A549 (cell line): ENCODE measurements at regions not wholly inside any gene's neighbourhood (a gene's known extent, or its start where the extent isn't known, plus 50 kb on each side); places are given as distances from the start of the nearest gene placed in this dataset.

Source experiments
- ATAC-seq, 2 experiments: fragments of 200-7000 bp in 1 of 2; fragments of >200 bp in 1 of 2; cut with Nextera tagmentation in 1 of 2; cut with Tn5 transposase in 1 of 2; 3 replicates each; pipeline versions ENCODE4 v1.8.0 to v1.9.1; 2018 to 2020; ENCODE audit warnings: mild to moderate bottlenecking in 1 of 2, moderate library complexity in 1 of 2
- CTCF ChIA-PET: fragments of 300-600 bp; sonication (Branson Sonifier 250); formaldehyde crosslinking; extraction: SDS; loops from one replicate; lab custom pipeline; 2021; ENCODE audit warnings: antibody characterized with exemption, inconsistent platforms; lab: Yijun Ruan, JAX
- POLR2A ChIA-PET: fragments of 350-600 bp; formaldehyde crosslinking; extraction: SDS; loops from one replicate; lab custom pipeline; 2021; ENCODE audit warnings: antibody characterized with exemption, inconsistent platforms; lab: Yijun Ruan, JAX
- DNase-seq, 2 experiments: peaks; one replicate each; pipeline versions ENCODE4 v3.0.0 to v3.0.0-alpha.2; 2011 to 2016; ENCODE audit warnings: low read depth in 1 of 2, low spot score in 1 of 2
- FAIRE-seq: peaks from 2 replicates; lab custom pipeline; 2011; peaks lifted over from hg19 to GRCh38; lab: Jason Lieb, UNC
- H3K27ac ChIP-seq, 2 experiments: fragments of >200 bp; sonication (Bioruptor Twin); formaldehyde crosslinking; 3 replicates each; pipeline ENCODE4 v1.5.1; 2016 to 2017
- H3K4me1 ChIP-seq: fragments of >200 bp; sonication (Bioruptor Twin); formaldehyde crosslinking; 3 replicates; pipeline ENCODE4 v1.6.1; 2016
- H3K4me2 ChIP-seq: fragments of >200 bp; sonication (Bioruptor Twin); formaldehyde crosslinking; 3 replicates; pipeline ENCODE4 v1.6.1; 2016
- H3K4me3 ChIP-seq: fragments of >200 bp; sonication (Bioruptor Twin); formaldehyde crosslinking; 3 replicates; pipeline ENCODE4 v1.5.1; 2016
- H3K9me3 ChIP-seq: fragments of >200 bp; sonication (Bioruptor Twin); formaldehyde crosslinking; 3 replicates; pipeline ENCODE4 v1.6.1; 2016
- ATOH8 ChIP-seq: fragments of 250-450 bp; sonication (Bioruptor Pico); IDR thresholded peaks from 2 replicates; pipeline ENCODE4 v1.5.0; 2020; ENCODE audit warnings: low read depth, mild to moderate bottlenecking, moderate library complexity
- BHLHE40 ChIP-seq: IDR thresholded peaks from 2 replicates; pipeline ENCODE4 v1.6.1; 2012; ENCODE audit warnings: low read depth, low read length, inconsistent platforms
- CBX2 ChIP-seq: fragments of 200-600 bp; sonication (generic); IDR thresholded peaks from 2 replicates; pipeline ENCODE4 v1.6.1; 2016; ENCODE audit warnings: low read depth, mild to moderate bottlenecking, borderline replicate concordance
- CEBPB ChIP-seq, 2 experiments: fragments of >200 bp in 1 of 2; sonication (Bioruptor Twin) in 1 of 2; formaldehyde crosslinking in 1 of 2; IDR thresholded peaks; 2 replicates each; pipeline ENCODE4 v1.6.1; 2012 to 2016
- CHD4 ChIP-seq: fragments of 200-600 bp; sonication (generic); IDR thresholded peaks from 2 replicates; pipeline ENCODE4 v1.6.1; 2016; ENCODE audit warnings: antibody characterized with exemption, mild to moderate bottlenecking, borderline replicate concordance
- EP300 ChIP-seq, 2 experiments: fragments of >200 bp; sonication (Bioruptor Twin); formaldehyde crosslinking; IDR thresholded peaks; 2 replicates in 1 of 2; 3 replicates in 1 of 2; pipeline ENCODE4 v1.6.1; 2016 to 2017
- ESRRA ChIP-seq: fragments of 150-350 bp; IDR thresholded peaks from 2 replicates; pipeline ENCODE4 v1.6.1; 2014; ENCODE audit warnings: mild to moderate bottlenecking, low read length, borderline replicate concordance
- FOSB ChIP-seq: fragments of 250-450 bp; sonication (Bioruptor Pico); IDR thresholded peaks from 2 replicates; pipeline ENCODE4 v1.5.0; 2020; ENCODE audit warnings: mild to moderate bottlenecking, moderate library complexity
- FOSL2 ChIP-seq, 2 experiments: fragments of 450-650 bp in 1 of 2; fragments of >200 bp in 1 of 2; sonication (Bioruptor Twin) in 1 of 2; formaldehyde crosslinking; IDR thresholded peaks; 2 replicates each; pipeline versions ENCODE4 v1.5.0 to v1.6.1; 2016 to 2020; ENCODE audit warnings: mild to moderate bottlenecking in 1 of 2, moderate library complexity in 1 of 2
- GATA3 ChIP-seq: IDR thresholded peaks from 2 replicates; pipeline ENCODE4 v1.6.1; 2012; ENCODE audit warnings: borderline replicate concordance
- HDAC2 ChIP-seq: fragments of 200-600 bp; sonication (generic); IDR thresholded peaks from 2 replicates; pipeline ENCODE4 v1.6.1; 2016
- HEYL ChIP-seq: fragments of 250-450 bp; sonication (Bioruptor Pico); IDR thresholded peaks from 2 replicates; pipeline ENCODE4 v1.8.0; 2021; ENCODE audit warnings: mild to moderate bottlenecking, moderate library complexity
- JUN ChIP-seq, 2 experiments: fragments of >200 bp; sonication (Bioruptor Twin); formaldehyde crosslinking; IDR thresholded peaks; 2 replicates in 1 of 2; 3 replicates in 1 of 2; pipeline ENCODE4 v1.6.1; 2016 to 2017
- JUNB ChIP-seq: fragments of >200 bp; sonication (Bioruptor Twin); formaldehyde crosslinking; IDR thresholded peaks from 2 replicates; pipeline ENCODE4 v1.6.1; 2016
- KDM5A ChIP-seq: fragments of 200-600 bp; sonication (generic); IDR thresholded peaks from 2 replicates; pipeline ENCODE4 v1.6.1; 2016; ENCODE audit warnings: antibody characterized with exemption, mild to moderate bottlenecking
- MAZ ChIP-seq: fragments of 150-350 bp; IDR thresholded peaks from 2 replicates; pipeline ENCODE4 v1.6.1; 2014; ENCODE audit warnings: antibody characterized with exemption, low read depth, low read length, borderline replicate concordance
- MYC ChIP-seq: IDR thresholded peaks from 2 replicates; pipeline ENCODE4 v1.6.1; 2012; ENCODE audit warnings: mild to moderate bottlenecking, inconsistent platforms, low read length, improper control_type of control experiment, borderline replicate concordance
- NPAS2 ChIP-seq: fragments of 250-450 bp; sonication (Bioruptor Pico); IDR thresholded peaks from 2 replicates; pipeline ENCODE4 v1.8.0; 2022; ENCODE audit warnings: mild to moderate bottlenecking, moderate library complexity, borderline replicate concordance
- NR3C1 ChIP-seq: fragments of >200 bp; sonication (Bioruptor Twin); formaldehyde crosslinking; IDR thresholded peaks from 3 replicates; pipeline ENCODE4 v1.6.1; 2017
- POLR2AphosphoS2 ChIP-seq: conservative IDR thresholded peaks from 2 replicates; pipeline ENCODE4 v1.6.1; 2012; ENCODE audit warnings: low read length, improper control_type of control experiment, inconsistent platforms
- RCOR1 ChIP-seq: fragments of 150-350 bp; IDR thresholded peaks from 2 replicates; pipeline ENCODE4 v1.6.1; 2014; ENCODE audit warnings: antibody characterized with exemption, low read length, low read depth
- SMC3 ChIP-seq: fragments of >200 bp; sonication (Bioruptor Twin); formaldehyde crosslinking; IDR thresholded peaks from 3 replicates; pipeline ENCODE4 v1.6.1; 2018; ENCODE audit warnings: inconsistent platforms
- TFCP2L1 ChIP-seq: fragments of 250-450 bp; sonication (Bioruptor Pico); IDR thresholded peaks from 2 replicates; pipeline ENCODE4 v1.5.0; 2021; ENCODE audit warnings: mild to moderate bottlenecking
- USF2 ChIP-seq: fragments of 450-650 bp; IDR thresholded peaks from 2 replicates; pipeline ENCODE4 v1.6.1; 2014; ENCODE audit warnings: antibody characterized with exemption
- ZNF302 ChIP-seq: fragments of 250-450 bp; sonication (Bioruptor Pico); IDR thresholded peaks from 2 replicates; pipeline ENCODE4 v1.9.0; 2021; ENCODE audit warnings: inconsistent platforms, mild to moderate bottlenecking, moderate library complexity
- WGBS: methylation state at CpG from one replicate; pipeline ENCODE4 v1.1.6; 2017; ENCODE audit errors: missing lambda C conversion rate; 5-methylcytosine and 5-hydroxymethylcytosine counted together
- TF ChIP-seq, protein P1 (sequence below): IDR thresholded peaks from 2 replicates; pipeline ENCODE4 v1.6.1; 2012
- TF ChIP-seq, protein P2 (sequence below): fragments of >200 bp; sonication (Bioruptor Twin); formaldehyde crosslinking; IDR thresholded peaks from 3 replicates; pipeline ENCODE4 v1.5.1; 2016
- TF ChIP-seq, protein P3 (sequence below): fragments of 150-350 bp; IDR thresholded peaks from 2 replicates; pipeline ENCODE4 v1.6.1; 2014; ENCODE audit warnings: low read depth, mild to moderate bottlenecking, low read length

GRCh38 chr5:2039180-2039531, 156.4 kb upstream of the IRX4 start:
- ChIA-PET POLR2A (no interaction called here), CTCF (interaction anchor here (0.6 to 2.3 kb wide), 6 partner anchors 9 to 1920 kb away, joined by 3 to 21 read pairs (median 4); no protein-coding TSS in a partner anchor)
- TF ChIP-seq FOSL2 (IDR thresholded peaks at IDR 0.05), result no peak
- TF ChIP-seq FOSL2 (CRISPR knock-in tag; IDR thresholded peaks at IDR 0.05), result no peak
- TF ChIP-seq HEYL, result no peak
- TF ChIP-seq, protein P1, sequence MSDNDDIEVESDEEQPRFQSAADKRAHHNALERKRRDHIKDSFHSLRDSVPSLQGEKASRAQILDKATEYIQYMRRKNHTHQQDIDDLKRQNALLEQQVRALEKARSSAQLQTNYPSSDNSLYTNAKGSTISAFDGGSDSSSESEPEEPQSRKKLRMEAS, result no peak
- no peak for TF ChIP-seq ATOH8 (CRISPR knock-in tag)
- TF ChIP-seq POLR2AphosphoS2, result no peak
- TF ChIP-seq, protein P2, sequence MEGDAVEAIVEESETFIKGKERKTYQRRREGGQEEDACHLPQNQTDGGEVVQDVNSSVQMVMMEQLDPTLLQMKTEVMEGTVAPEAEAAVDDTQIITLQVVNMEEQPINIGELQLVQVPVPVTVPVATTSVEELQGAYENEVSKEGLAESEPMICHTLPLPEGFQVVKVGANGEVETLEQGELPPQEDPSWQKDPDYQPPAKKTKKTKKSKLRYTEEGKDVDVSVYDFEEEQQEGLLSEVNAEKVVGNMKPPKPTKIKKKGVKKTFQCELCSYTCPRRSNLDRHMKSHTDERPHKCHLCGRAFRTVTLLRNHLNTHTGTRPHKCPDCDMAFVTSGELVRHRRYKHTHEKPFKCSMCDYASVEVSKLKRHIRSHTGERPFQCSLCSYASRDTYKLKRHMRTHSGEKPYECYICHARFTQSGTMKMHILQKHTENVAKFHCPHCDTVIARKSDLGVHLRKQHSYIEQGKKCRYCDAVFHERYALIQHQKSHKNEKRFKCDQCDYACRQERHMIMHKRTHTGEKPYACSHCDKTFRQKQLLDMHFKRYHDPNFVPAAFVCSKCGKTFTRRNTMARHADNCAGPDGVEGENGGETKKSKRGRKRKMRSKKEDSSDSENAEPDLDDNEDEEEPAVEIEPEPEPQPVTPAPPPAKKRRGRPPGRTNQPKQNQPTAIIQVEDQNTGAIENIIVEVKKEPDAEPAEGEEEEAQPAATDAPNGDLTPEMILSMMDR, result no peak
- TF ChIP-seq KDM5A, result no peak
- no peak for TF ChIP-seq CHD4
- TF ChIP-seq NR3C1, result no peak
- TF ChIP-seq ESRRA, result no peak
- no peak for TF ChIP-seq CEBPB (IDR thresholded peaks at IDR 0.05)
- no peak for TF ChIP-seq MYC
- TF ChIP-seq, protein P3, sequence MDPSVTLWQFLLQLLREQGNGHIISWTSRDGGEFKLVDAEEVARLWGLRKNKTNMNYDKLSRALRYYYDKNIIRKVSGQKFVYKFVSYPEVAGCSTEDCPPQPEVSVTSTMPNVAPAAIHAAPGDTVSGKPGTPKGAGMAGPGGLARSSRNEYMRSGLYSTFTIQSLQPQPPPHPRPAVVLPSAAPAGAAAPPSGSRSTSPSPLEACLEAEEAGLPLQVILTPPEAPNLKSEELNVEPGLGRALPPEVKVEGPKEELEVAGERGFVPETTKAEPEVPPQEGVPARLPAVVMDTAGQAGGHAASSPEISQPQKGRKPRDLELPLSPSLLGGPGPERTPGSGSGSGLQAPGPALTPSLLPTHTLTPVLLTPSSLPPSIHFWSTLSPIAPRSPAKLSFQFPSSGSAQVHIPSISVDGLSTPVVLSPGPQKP, result no peak
- no peak for TF ChIP-seq HDAC2
- Histone ChIP-seq H3K9me3 (no peaks in the 10 kb centered on the region), H3K27ac (no peak overlapping the region), H3K4me1 (no peaks in the 10 kb centered on the region), H3K4me2 (peak overlapping the region; percentile 71; the same call in 2 of the 3 replicates), H3K4me3 (no peak overlapping the region; the same call in 2 of the 3 replicates)
- 22% methylated on average over 8 of the region's 8 CpGs for WGBS
- no peak for DNase-seq
- ATAC-seq, result peak; percentile 10 to 21; a peak in 2 of 6 replicates
- no peak for FAIRE-seq

DNA sequence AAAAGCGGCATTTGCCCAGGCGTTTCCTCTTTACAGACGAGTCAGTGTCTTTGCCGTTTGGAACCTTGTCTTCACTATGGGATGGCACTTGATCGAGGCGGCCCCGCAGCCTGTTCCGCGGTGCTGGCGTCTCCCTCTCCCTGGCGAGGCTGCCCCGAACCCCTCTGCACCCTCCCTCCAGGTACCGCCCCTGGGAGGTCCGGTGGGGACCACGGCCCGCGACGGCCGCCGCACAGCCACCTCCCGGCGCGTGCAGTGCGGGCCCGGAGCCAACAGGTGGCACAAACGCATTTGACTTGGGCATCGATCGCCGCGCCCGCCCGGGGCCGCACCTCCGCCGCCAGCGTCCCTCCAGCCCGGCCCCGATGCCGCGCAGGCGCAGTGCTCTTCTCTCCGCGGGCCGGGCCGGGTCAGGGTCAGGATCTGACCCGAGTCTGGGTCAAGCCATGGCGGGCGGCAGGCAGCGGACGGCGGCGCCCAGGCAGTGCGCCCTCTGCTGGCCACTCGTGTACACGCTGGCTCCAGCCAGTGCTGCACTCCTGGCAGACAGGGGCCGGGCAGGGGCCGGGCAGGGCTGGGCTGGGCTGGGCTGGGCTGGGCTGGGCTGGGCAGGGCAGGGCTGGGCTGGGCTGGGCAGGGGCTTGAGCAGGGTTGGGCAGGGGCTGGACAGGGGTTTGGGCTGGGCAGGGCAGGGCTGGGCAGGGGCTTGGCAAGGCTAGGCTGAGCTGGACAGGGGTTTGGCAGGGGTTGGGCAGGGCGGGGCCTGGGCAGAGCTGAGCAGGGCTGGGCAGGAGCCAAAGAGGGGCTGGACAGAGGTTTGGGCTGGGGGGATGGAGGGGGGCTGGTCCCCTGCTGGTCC, 155.8 kb upstream of the IRX4 start:
- Histone ChIP-seq H3K4me2 (peak overlapping the region; percentile 71), H3K4me1 (no peaks in the 10 kb centered on the region), H3K4me3 (peak overlapping the region; percentile 29), H3K27ac (peak overlapping the region in 1 of 2 experiments; percentile 31; a peak in 3 of 6 replicates), H3K9me3 (no peaks in the 10 kb centered on the region)
- WGBS, result 5% methylated on average over 12 of the region's 58 CpGs
- FAIRE-seq (no peak), DNase-seq (peak; percentile 61 to 74), ATAC-seq (peak; percentile 92 to 99)
- CTCF ChIA-PET, result interaction anchor here (0.6 to 2.6 kb wide), 8 partner anchors 9 to 1920 kb away, joined by 3 to 21 read pairs (median 4); no protein-coding TSS in a partner anchor
- POLR2A ChIA-PET, result no interaction called here
- TF ChIP-seq JUNB, result no peak
- TF ChIP-seq POLR2AphosphoS2, result no peak
- no peak for TF ChIP-seq EP300 (IDR thresholded peaks at IDR 0.05)
- TF ChIP-seq FOSB (CRISPR knock-in tag), result no peak
- TF ChIP-seq CBX2, result no peak
- TF ChIP-seq JUN (IDR thresholded peaks at IDR 0.05), result no peak
- TF ChIP-seq, protein P2, result peak; percentile 95
- peak; percentile 83 for TF ChIP-seq SMC3
- TF ChIP-seq RCOR1, result no peak
- no peak for TF ChIP-seq HEYL
- TF ChIP-seq BHLHE40, result no peak
- no peak for TF ChIP-seq USF2
- TF ChIP-seq GATA3, result no peak
- no peak for TF ChIP-seq MAZ
- TF ChIP-seq KDM5A, result no peak
- no peak for TF ChIP-seq NPAS2 (CRISPR knock-in tag)
- no peak for TF ChIP-seq ZNF302 (CRISPR knock-in tag)
- no peak for TF ChIP-seq TFCP2L1 (CRISPR knock-in tag)
